ENCODE measurements at regions not wholly inside any gene's neighbourhood (a gene's known extent, or its start where the extent isn't known, plus 50 kb on each side); places are given as distances from the start of the nearest gene placed in this dataset.

- no peak for TF ChIP-seq ZBTB37 (CRISPR knock-in tag; IDR thresholded peaks at IDR 0.05)
- TF ChIP-seq CC2D1A (CRISPR knock-in tag; IDR thresholded peaks at IDR 0.05) = no peak
- TF ChIP-seq CENPT (CRISPR knock-in tag; IDR thresholded peaks at IDR 0.05; ENCODE audit: low read depth) = 0 out of 2 replicates have a peak, but pooled peaks have one; percentile 70
- TF ChIP-seq TAF15 (IDR thresholded peaks at IDR 0.05; ENCODE audit: low read depth, low read length, poor library complexity, severe bottlenecking) = no peak
- no peak for TF ChIP-seq ATF5 (CRISPR knock-in tag; IDR thresholded peaks at IDR 0.05; ENCODE audit: low read depth)
- no peak for TF ChIP-seq ATF6 (CRISPR knock-in tag; conservative IDR thresholded peaks at IDR 0.05)
- TF ChIP-seq KAT8 (CRISPR knock-in tag; IDR thresholded peaks at IDR 0.05) = peak; percentile 25; the same call in 1 of the 2 replicates
- TF ChIP-seq TMF1 (CRISPR knock-in tag; IDR thresholded peaks at IDR 0.05; ENCODE audit: low read depth) = no peak; the same call in 1 of the 2 replicates
- no peak for TF ChIP-seq ZNF264 (CRISPR knock-in tag; IDR thresholded peaks at IDR 0.05)
- TF ChIP-seq ZGPAT (CRISPR knock-in tag; IDR thresholded peaks at IDR 0.05) = peak; percentile 58
- TF ChIP-seq ZNF383 (CRISPR knock-in tag; IDR thresholded peaks at IDR 0.05; ENCODE audit: borderline replicate concordance) = no peak
- no peak for TF ChIP-seq ZNF280D (CRISPR knock-in tag; IDR thresholded peaks at IDR 0.05)
- no peak for TF ChIP-seq ZNF577 (CRISPR knock-in tag; IDR thresholded peaks at IDR 0.05; ENCODE audit: borderline replicate concordance, low read depth)
- 0 out of 2 replicates have a peak, but pooled peaks have one; percentile 67 for TF ChIP-seq ZNF740 (CRISPR knock-in tag; IDR thresholded peaks at IDR 0.05)
- TF ChIP-seq GATAD1 (CRISPR knock-in tag; IDR thresholded peaks at IDR 0.05) = no peak; the same call in none of the 2 replicates
- peak; percentile 56 for TF ChIP-seq ATF2 (CRISPR knock-in tag; IDR thresholded peaks at IDR 0.05)
- TF ChIP-seq MAFK (conservative IDR thresholded peaks at IDR 0.05 in 1 of 2, IDR thresholded peaks at IDR 0.05 in 1 of 2; ENCODE audit: low read length in 2 of 2) = no peak
Measured at GRCh38 chr6:14210663-14211561, 93.3 kb downstream of the CD83 start (continued).

All from HepG2 (cell line).